ENCODE measurements at regions not wholly inside any gene's neighbourhood (a gene's known extent, or its start where the extent isn't known, plus 50 kb on each side); places are given as distances from the start of the nearest gene placed in this dataset.

DNA sequence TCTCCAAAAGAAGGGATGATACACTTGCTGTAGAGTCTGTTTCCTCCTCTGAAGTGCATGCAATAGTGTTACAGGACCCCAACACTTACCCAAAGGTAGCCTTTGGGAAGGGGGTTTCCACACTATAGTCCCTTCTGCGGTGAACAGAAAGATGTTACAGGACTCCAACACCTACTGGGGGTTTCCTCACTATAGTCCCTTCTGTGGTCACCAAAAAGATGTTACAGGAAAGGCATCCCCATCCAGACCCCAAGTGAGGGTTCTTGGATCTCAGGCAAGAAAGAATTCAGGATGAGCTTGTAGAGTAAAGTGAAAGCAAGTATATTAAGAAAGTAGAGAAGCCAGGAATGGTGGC lies 69.2 kb upstream of the PIK3CG start:
- TF ChIP-seq CTCF (IDR thresholded peaks at IDR 0.05; ENCODE audit: control extremely low read depth, extremely low read depth, low read depth, missing control alignments): no peak
- CTCF ChIA-PET: interaction anchor here (6.1 kb wide), 1 partner anchor 354 kb away, joined by 95 read pairs; no protein-coding TSS in a partner anchor
- no peak for DNase-seq (ENCODE audit: extremely low spot score)
- POLR2A ChIA-PET: no interaction called here

GRCh38 chr7:106797937-106798336 lies 67.1 kb upstream of the PIK3CG start:
- ChIA-PET POLR2A (no interaction called here), CTCF (interaction anchor here (1.1 to 6.1 kb wide), 2 partner anchors 14 to 352 kb away, joined by 3 to 95 read pairs; no protein-coding TSS in a partner anchor)
- DNase-seq (ENCODE audit: extremely low spot score): no peak
- no peak for TF ChIP-seq CTCF (IDR thresholded peaks at IDR 0.05; ENCODE audit: control extremely low read depth, extremely low read depth, low read depth, missing control alignments)

DNA sequence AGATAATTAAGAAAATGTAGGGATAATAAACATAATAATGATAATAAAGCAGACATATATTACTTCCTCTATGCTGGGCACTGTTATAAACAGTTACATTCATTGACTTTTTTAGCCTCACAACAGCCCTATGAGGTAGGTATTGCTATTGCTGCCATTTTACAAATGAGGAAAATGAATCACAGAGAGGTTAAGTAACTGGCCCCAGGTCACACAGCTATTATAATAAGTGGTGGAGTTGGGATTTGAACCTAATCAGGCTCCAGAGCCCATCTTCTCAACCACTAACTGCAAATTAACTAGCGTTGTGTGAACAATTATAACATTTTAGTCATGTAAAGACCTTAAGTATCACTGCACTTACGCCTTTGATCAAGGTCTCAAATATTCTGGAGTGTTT lies 62.5 kb upstream of the PIK3CG start:
- ChIA-PET CTCF (interaction anchor here (2.7 kb wide), 1 partner anchor 9 kb away, joined by 11 read pairs; no protein-coding TSS in a partner anchor), POLR2A (no interaction called here)
- no peak for DNase-seq (ENCODE audit: extremely low spot score)
- no peak for TF ChIP-seq CTCF (IDR thresholded peaks at IDR 0.05; ENCODE audit: control extremely low read depth, extremely low read depth, low read depth, missing control alignments)

DNA sequence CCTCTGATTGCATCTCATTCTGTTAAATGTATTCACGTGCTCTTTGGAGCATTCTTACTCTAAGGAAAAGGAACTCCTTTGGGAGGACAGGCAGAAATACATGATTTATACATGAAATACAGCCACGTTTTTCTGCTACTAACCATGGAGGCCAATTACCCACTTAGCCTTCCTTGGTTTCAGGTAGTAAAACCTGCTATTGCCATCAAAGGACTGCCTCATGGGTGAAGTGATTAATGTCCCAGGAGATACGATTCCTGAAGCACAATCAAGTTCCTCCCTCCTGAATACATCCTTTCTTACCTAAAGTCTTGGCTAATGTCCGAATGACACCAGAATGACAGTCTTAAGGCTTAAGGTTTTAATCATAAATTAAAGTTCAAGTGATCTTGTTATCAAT lies 58.5 kb upstream of the PIK3CG start:
- CTCF ChIA-PET: no interaction called here
- DNase-seq (ENCODE audit: extremely low spot score): no peak
- no peak for TF ChIP-seq CTCF (IDR thresholded peaks at IDR 0.05; ENCODE audit: control extremely low read depth, extremely low read depth, low read depth, missing control alignments)
- POLR2A ChIA-PET: no interaction called here

DNA sequence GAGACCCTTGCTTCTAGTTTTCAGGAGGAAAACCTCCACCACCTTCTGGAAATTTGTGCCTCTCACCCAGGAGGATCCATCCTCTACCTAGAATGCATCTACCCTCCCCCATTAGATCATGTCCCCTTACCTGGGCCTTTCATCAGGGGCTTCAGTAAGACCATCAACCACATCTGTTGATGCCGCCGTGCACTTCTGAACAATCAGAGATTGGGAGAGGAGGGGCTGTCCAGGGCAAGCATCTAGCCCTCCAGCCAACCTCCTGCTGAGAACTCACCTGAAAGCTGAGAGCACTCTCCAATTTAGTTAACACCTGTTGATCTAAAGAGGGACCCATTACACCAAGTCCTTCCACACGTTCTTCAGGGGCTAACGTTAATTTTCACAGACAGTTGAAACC lies 57.6 kb upstream of the PIK3CG start:
- ChIA-PET CTCF (no interaction called here), POLR2A (no interaction called here)
- TF ChIP-seq CTCF (IDR thresholded peaks at IDR 0.05; ENCODE audit: control extremely low read depth, extremely low read depth, low read depth, missing control alignments): no peak

GRCh38 chr7:106808967-106809635 lies 56.0 kb upstream of the PIK3CG start:
- POLR2A ChIA-PET: no interaction called here
- CTCF ChIA-PET: interaction anchor here (0.8 to 1.2 kb wide), 2 partner anchors 16 to 197 kb away, joined by 3 read pairs; no protein-coding TSS in a partner anchor
- TF ChIP-seq CTCF (IDR thresholded peaks at IDR 0.05; ENCODE audit: control extremely low read depth, extremely low read depth, low read depth, missing control alignments): no peak
- DNase-seq (ENCODE audit: extremely low spot score): no peak

More for the DNA sequence above, 57.6 kb upstream of the PIK3CG start:
- no peak for DNase-seq (ENCODE audit: extremely low spot score)

Data from GM10248 (cell line).